ENCODE measurements at regions not wholly inside any gene's neighbourhood (a gene's known extent, or its start where the extent isn't known, plus 50 kb on each side); places are given as distances from the start of the nearest gene placed in this dataset.

- TF ChIP-seq, protein P1, sequence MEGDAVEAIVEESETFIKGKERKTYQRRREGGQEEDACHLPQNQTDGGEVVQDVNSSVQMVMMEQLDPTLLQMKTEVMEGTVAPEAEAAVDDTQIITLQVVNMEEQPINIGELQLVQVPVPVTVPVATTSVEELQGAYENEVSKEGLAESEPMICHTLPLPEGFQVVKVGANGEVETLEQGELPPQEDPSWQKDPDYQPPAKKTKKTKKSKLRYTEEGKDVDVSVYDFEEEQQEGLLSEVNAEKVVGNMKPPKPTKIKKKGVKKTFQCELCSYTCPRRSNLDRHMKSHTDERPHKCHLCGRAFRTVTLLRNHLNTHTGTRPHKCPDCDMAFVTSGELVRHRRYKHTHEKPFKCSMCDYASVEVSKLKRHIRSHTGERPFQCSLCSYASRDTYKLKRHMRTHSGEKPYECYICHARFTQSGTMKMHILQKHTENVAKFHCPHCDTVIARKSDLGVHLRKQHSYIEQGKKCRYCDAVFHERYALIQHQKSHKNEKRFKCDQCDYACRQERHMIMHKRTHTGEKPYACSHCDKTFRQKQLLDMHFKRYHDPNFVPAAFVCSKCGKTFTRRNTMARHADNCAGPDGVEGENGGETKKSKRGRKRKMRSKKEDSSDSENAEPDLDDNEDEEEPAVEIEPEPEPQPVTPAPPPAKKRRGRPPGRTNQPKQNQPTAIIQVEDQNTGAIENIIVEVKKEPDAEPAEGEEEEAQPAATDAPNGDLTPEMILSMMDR (conservative IDR thresholded peaks at IDR 0.05 in 1 of 2, IDR thresholded peaks at IDR 0.05 in 1 of 2; ENCODE audit: extremely low read depth in 1 of 2, insufficient read depth in 1 of 2, low read depth in 1 of 2, low read length in 2 of 2): no peak
- no peak for TF ChIP-seq EZH2 (IDR thresholded peaks at IDR 0.05; ENCODE audit: borderline replicate concordance, low read length)
Observed at GRCh38 chr17:45666641-45667040, 117.5 kb upstream of the CRHR1 start.

Data from mammary epithelial cell (primary cell).